ENCODE measurements at regions not wholly inside any gene's neighbourhood (a gene's known extent, or its start where the extent isn't known, plus 50 kb on each side); places are given as distances from the start of the nearest gene placed in this dataset.

DNA sequence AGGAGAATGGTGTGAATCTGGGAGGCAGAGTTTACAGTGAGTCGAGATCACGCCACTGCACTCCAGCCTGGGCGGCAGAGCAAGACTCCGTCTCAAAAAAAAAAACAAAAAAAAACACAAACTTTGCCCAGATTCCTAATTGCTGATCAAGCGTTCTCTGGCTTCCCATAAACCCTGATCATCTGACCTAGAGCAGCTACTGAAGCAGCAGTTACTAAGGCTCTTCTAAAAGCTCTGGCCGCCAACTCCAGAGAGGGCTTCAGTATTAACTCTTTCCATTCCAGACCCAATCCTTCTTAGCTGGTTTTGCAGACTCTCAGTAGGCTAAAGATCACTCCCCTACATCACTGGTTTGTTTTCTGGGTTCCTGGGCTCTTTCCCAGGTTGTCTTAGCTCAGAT lies 201.6 kb downstream of the IGSF11 start:
- no peak for TF ChIP-seq POLR2A (IDR thresholded peaks at IDR 0.05)
- TF ChIP-seq, protein P1, sequence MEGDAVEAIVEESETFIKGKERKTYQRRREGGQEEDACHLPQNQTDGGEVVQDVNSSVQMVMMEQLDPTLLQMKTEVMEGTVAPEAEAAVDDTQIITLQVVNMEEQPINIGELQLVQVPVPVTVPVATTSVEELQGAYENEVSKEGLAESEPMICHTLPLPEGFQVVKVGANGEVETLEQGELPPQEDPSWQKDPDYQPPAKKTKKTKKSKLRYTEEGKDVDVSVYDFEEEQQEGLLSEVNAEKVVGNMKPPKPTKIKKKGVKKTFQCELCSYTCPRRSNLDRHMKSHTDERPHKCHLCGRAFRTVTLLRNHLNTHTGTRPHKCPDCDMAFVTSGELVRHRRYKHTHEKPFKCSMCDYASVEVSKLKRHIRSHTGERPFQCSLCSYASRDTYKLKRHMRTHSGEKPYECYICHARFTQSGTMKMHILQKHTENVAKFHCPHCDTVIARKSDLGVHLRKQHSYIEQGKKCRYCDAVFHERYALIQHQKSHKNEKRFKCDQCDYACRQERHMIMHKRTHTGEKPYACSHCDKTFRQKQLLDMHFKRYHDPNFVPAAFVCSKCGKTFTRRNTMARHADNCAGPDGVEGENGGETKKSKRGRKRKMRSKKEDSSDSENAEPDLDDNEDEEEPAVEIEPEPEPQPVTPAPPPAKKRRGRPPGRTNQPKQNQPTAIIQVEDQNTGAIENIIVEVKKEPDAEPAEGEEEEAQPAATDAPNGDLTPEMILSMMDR (IDR thresholded peaks at IDR 0.05) = no peak

Data from transverse colon (tissue), 3 donors.